Chondrocyte (in vitro differentiated cells): ENCODE measurements at regions not wholly inside any gene's neighbourhood (a gene's known extent, or its start where the extent isn't known, plus 50 kb on each side); places are given as distances from the start of the nearest gene placed in this dataset.
A peak's percentile ranks its signal among the peaks of the same experiment; 100 is the strongest.

ENCODE experiments used
- DNase-seq: peaks from one replicate; pipeline ENCODE4 v3.0.0; 2021; ENCODE audit warnings: mixed read lengths, low spot score
- H3K27ac Mint-ChIP-seq: one replicate; pipeline ENCODE4 v1.8.0; 2021; ENCODE audit warnings: mild to moderate bottlenecking, moderate library complexity, mixed read lengths; ENCODE audit not compliant: unreplicated experiment
- H3K27me3 Mint-ChIP-seq: 2 replicates; pipeline ENCODE4 v1.8.0; 2021; ENCODE audit warnings: low read depth, mixed read lengths
- H3K36me3 Mint-ChIP-seq: 2 replicates; pipeline ENCODE4 v1.8.0; 2021; ENCODE audit warnings: low read depth, mixed read lengths
- H3K4me1 Mint-ChIP-seq: 2 replicates; pipeline ENCODE4 v1.8.0; 2021; ENCODE audit warnings: low read depth, mild to moderate bottlenecking, mixed read lengths
- H3K4me3 Mint-ChIP-seq: one replicate; pipeline ENCODE4 v1.8.0; 2021; ENCODE audit warnings: mild to moderate bottlenecking, moderate library complexity, mixed read lengths; ENCODE audit not compliant: unreplicated experiment
- H3K9me3 Mint-ChIP-seq: 2 replicates; pipeline ENCODE4 v1.8.0; 2021; ENCODE audit warnings: low read depth, mixed read lengths
- TF ChIP-seq, protein P1 (sequence below): fragments of 200-600 bp; sonication (generic); IDR thresholded peaks from 2 replicates; pipeline ENCODE4 v1.5.0; 2021; ENCODE audit warnings: antibody characterized with exemption, mild to moderate bottlenecking, moderate library complexity

DNA sequence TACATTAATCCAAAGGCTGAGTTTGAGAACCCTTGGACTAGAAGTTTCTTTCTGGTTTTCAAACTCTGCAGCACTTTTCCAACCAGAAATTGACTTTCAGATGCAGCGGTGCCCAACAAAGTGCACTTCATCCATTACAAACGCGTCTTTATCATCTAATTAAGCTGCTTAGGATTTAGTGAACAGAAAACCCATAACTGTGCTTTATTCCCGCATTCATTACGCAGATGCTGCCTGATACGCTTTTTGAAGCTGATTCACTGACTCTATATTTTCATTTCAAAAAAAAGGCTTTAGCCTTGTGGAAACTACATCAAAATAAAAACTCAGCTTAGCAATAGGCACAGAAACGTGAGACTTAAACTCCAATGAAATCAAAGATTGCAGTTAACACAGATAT is 69.8 kb upstream of the CTXND1 start:
- Mint-ChIP-seq H3K27me3 (peaks cover 12% of the 10 kb centered on the region), H3K27ac (no peak overlapping the region)
- TF ChIP-seq, protein P1, sequence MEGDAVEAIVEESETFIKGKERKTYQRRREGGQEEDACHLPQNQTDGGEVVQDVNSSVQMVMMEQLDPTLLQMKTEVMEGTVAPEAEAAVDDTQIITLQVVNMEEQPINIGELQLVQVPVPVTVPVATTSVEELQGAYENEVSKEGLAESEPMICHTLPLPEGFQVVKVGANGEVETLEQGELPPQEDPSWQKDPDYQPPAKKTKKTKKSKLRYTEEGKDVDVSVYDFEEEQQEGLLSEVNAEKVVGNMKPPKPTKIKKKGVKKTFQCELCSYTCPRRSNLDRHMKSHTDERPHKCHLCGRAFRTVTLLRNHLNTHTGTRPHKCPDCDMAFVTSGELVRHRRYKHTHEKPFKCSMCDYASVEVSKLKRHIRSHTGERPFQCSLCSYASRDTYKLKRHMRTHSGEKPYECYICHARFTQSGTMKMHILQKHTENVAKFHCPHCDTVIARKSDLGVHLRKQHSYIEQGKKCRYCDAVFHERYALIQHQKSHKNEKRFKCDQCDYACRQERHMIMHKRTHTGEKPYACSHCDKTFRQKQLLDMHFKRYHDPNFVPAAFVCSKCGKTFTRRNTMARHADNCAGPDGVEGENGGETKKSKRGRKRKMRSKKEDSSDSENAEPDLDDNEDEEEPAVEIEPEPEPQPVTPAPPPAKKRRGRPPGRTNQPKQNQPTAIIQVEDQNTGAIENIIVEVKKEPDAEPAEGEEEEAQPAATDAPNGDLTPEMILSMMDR, result no peak

DNA sequence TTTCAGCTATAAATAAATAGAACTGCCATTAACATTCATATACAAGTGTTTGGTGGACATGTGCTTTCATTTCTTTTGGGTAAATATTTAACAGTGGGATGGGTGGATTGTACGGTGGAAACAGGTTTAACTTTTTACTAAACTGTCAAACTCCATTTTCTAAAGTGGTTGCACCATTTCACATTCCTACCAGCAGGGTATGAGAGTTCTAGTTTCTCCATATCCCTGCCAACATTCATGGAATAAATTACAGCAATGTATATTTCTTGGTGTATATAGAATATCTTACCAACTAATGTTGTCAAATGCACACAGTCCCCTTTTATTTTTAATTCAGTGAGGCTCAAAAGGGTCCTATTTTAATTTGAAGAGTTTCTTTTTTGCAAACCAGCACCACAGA is 71.3 kb upstream of the CTXND1 start:
- DNase-seq, result no peak
- H3K27ac Mint-ChIP-seq, result no peak overlapping the region
- H3K36me3 Mint-ChIP-seq, result peaks cover 3% of the 10 kb centered on the region
- H3K27me3 Mint-ChIP-seq, result peaks cover 11% of the 10 kb centered on the region
- peaks cover 13% of the 10 kb centered on the region for H3K9me3 Mint-ChIP-seq
- H3K4me3 Mint-ChIP-seq, result no peak overlapping the region
- H3K4me1 Mint-ChIP-seq, result no peaks in the 10 kb centered on the region
- TF ChIP-seq, protein P1, result peak; percentile 58

More for the DNA sequence above, 69.8 kb upstream of the CTXND1 start:
- Mint-ChIP-seq H3K9me3 (peaks cover 13% of the 10 kb centered on the region), H3K4me3 (no peak overlapping the region), H3K36me3 (peaks cover 3% of the 10 kb centered on the region), H3K4me1 (peaks cover 5% of the 10 kb centered on the region)
- no peak for DNase-seq

DNA sequence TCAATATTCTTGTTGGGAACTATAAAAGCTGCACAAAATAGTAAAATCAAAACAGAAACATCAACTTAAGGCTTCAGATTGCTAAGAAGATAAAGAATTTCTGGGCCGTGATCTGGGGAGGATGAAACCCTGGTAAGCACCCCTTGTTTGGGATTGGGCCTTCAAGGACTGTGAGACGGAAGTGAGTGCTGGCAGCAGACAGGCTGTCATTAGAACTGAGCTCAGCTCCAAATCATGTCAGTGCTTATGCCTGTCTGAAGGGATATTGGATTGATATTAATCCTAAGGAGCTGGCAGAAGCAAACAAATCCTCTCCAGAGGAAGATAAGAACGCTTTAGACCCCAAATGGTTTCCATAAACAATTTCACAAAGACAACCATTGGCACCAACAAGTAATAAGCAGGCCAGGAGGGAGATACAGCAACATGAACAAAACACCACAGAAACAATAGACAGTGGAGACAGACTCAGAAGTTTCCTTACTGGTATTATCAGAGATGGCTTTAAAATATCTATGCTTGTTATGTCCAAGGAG is 72.6 kb upstream of the CTXND1 start:
- H3K4me3 Mint-ChIP-seq, result no peak overlapping the region
- H3K9me3 Mint-ChIP-seq, result peaks cover 13% of the 10 kb centered on the region
- DNase-seq, result no peak
- H3K4me1 Mint-ChIP-seq, result no peaks in the 10 kb centered on the region
- no peak overlapping the region for H3K27ac Mint-ChIP-seq
- peaks cover 3% of the 10 kb centered on the region for H3K36me3 Mint-ChIP-seq
- H3K27me3 Mint-ChIP-seq, result peaks cover 12% of the 10 kb centered on the region
- TF ChIP-seq, protein P1, result no peak

DNA sequence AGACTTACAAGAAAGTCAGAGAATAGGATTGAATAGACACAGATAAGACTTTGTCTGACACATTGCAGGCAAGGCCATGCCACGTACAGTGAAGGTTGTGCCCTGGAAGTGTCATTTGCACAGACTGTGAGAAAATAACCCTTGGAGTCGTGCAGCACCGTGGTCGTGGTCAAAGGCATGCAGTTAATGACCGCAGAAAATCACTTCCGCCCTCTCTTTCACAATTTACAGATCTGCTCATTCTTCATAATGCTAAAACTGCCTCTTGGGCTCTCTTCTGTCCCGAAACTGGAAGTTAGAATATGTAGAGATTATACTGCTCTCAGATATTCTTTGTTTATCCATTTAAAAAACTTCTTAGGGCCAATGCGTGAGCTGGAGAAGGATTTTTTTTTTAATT is 73.2 kb upstream of the CTXND1 start:
- H3K4me1 Mint-ChIP-seq, result no peaks in the 10 kb centered on the region
- peaks cover 12% of the 10 kb centered on the region for H3K27me3 Mint-ChIP-seq
- H3K36me3 Mint-ChIP-seq, result peaks cover 3% of the 10 kb centered on the region
- TF ChIP-seq, protein P1, result no peak
- DNase-seq, result no peak
- H3K9me3 Mint-ChIP-seq, result peaks cover 15% of the 10 kb centered on the region
- no peak overlapping the region for H3K27ac Mint-ChIP-seq
- H3K4me3 Mint-ChIP-seq, result no peak overlapping the region

DNA sequence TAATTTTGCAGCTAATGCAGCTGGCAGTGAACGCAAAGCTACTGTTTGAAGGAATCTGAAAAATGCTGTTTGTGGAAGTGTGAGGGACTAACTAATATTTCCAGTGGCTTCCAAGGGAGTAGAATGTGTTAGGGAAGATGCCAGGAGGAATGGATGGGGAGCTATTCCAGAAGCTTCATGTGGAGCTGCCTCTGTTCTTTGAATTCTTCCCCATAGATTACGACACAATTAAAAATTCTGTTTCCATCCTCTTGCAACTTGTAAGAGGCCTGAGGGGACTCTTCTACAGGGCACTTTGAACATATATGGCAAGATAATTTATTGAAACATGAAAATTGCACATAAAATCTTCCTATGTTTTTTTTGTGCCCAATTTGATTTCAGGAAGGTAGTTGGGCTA is 74.3 kb upstream of the CTXND1 start:
- Mint-ChIP-seq H3K27me3 (peaks cover 7% of the 10 kb centered on the region), H3K4me1 (no peaks in the 10 kb centered on the region), H3K36me3 (peaks cover 2% of the 10 kb centered on the region), H3K27ac (no peak overlapping the region), H3K4me3 (no peak overlapping the region), H3K9me3 (peaks cover 18% of the 10 kb centered on the region)
- TF ChIP-seq, protein P1, result no peak
- no peak for DNase-seq
